Omental fat pad (tissue), 3 donors: ENCODE measurements at regions not wholly inside any gene's neighbourhood (a gene's known extent, or its start where the extent isn't known, plus 50 kb on each side); places are given as distances from the start of the nearest gene placed in this dataset.

Experiments used
- ATAC-seq: fragments of 150-250 bp; one replicate; pipeline ENCODE4 v1.9.1; 2016; ENCODE audit warnings: mild to moderate bottlenecking, moderate library complexity; ENCODE audit not compliant: low FRiP score
- DNase-seq: peaks from one replicate; pipeline ENCODE4 v3.0.0-alpha.2; 2019; ENCODE audit warnings: low spot score
- CTCF ChIP-seq, 3 donors: fragments of 450-650 bp; IDR thresholded peaks; one replicate each; pipeline ENCODE4 v1.5.1; 2016 to 2017; ENCODE audit warnings: antibody characterized with exemption in 3 of 3, mild to moderate bottlenecking in 3 of 3, moderate library complexity in 2 of 3

GRCh38 chr2:121125350-121125749, 159.7 kb downstream of the TFCP2L1 start:
- no peak for ATAC-seq
- no peak for DNase-seq
- no peak for TF ChIP-seq CTCF (IDR thresholded peaks at IDR 0.05)

DNA sequence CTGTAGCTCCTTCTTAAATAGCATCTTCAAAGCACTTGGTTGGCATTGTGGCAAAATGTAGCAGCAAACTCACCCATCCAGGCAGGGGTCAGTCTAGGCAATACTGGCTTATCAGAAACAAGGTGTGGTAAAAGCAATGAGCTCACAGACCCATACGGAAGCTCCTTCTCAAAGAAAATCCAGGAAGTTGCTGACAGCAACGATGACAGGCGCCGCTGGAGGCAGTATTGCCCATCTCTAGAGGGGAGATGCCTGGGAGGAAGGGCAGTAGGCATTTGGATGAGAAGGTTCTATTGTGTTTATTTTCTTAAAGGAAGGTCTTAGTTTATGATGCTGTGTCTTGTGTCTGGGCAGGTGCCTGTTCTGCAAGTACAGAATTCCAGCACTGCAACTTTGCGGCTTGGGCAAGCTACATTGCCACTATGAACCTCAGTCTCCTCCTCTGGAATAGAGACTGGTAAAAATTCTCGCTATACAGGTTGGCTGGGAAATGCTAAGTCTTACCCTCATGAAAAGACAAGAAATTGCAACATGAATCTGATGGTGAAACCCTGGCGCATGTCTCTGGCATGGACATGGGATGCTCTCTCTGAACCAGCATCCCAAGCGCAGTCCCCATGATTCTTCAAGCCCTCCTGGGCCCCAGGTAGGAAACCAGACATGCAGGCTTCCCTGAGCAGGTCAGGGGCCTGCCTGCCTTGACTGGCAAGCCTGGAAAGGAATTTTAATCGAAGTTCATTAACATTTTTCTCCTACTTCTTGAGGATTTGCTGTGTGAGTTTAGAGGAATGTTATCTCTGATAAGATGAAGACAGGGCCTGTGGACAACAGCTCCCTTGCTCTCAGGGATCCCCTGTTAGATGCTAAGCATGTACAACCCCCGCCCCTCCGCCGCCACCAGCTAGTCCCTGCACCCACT, 156.0 kb downstream of the TFCP2L1 start:
- no peak for DNase-seq
- ATAC-seq = no peak
- no peak for TF ChIP-seq CTCF (IDR thresholded peaks at IDR 0.05)

GRCh38 chr2:121129692-121130091, 155.3 kb downstream of the TFCP2L1 start:
- TF ChIP-seq CTCF (IDR thresholded peaks at IDR 0.05) = no peak
- DNase-seq = no peak
- ATAC-seq = no peak

- no peak for ATAC-seq
- no peak for TF ChIP-seq CTCF (IDR thresholded peaks at IDR 0.05)
- DNase-seq = no peak
Observed at GRCh38 chr2:121130301-121130850, 154.6 kb downstream of the TFCP2L1 start.

GRCh38 chr2:121131375-121131774, 153.6 kb downstream of the TFCP2L1 start:
- DNase-seq (no peak), ATAC-seq (no peak)

DNA sequence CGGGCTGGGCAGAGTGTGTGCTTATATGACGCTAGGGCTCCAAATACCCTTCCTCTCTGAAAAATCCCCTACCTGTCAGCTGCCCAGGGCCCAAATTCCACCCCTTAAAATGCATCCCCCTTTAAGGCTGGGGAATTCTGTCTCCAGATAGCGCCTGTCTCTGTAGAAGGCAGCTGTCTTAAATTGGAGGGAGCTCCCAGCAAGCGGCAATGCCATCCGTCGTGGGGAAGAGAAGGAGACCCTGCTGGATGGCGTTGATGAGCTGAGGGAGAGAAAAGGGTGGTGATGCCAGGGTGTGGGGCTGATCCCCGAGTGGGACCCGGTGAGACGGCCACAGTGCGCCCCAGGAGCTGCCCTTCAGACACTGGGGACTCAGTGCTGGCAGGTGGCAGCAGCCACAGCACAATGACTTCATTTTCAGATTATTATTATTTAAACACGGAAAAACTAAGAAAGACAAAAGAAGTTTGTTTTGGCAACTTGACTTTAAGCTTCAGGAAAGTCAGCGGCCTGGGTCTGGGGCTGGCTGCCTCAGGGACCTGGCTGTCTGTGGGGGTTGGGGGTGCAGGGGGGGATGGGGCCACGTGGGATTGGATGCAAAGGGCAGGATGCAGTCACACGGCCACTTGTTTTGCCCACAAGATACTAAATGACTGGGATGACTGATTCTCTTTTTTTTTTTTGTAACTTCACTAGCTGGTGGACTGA, 152.8 kb downstream of the TFCP2L1 start:
- TF ChIP-seq CTCF (IDR thresholded peaks at IDR 0.05) = no peak
- DNase-seq = no peak
- ATAC-seq = no peak

More at GRCh38 chr2:121131375-121131774, 153.6 kb downstream of the TFCP2L1 start:
- no peak for TF ChIP-seq CTCF (IDR thresholded peaks at IDR 0.05)
